ENCODE measurements at regions not wholly inside any gene's neighbourhood (a gene's known extent, or its start where the extent isn't known, plus 50 kb on each side); places are given as distances from the start of the nearest gene placed in this dataset.

DNA sequence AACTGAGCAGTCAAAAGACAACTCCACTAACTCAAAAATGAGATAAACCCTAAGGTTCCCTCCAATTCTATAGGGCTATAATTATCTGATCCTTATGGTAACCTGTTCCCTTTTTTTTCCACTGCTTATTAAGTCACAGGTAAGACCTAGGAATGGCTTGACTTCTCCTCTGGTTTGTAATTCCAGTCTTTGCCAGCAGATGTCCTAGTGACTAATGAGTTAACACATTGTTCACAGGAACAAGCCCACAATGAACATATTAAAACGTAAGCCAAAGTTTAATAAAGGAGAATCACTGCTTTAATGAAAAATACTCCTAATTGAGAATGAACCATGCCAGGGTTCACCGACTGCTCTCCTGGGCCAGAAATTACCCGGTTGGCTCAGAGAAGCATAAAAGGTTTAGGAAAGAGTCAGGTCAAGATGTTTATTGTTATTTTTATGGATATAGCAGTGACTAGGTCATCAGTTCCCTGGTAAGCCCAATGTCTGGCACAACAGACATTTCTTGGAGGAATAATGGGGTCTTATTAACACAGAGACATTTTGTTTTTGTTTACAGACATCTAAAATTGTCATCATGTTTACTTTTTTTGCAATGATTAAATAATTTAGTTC, 120.1 kb downstream of the ELAPOR2 start:
- no peak for TF ChIP-seq POLR2A (IDR thresholded peaks at IDR 0.05)
- peak; percentile 52 to 83 (median 70) for TF ChIP-seq CTCF (IDR thresholded peaks at IDR 0.05 in 8 of 11, conservative IDR thresholded peaks at IDR 0.05 in 3 of 11)
- no peak for TF ChIP-seq POLR2AphosphoS5 (IDR thresholded peaks at IDR 0.05)

Measured in spleen (tissue), 7 donors.